HG02588 (cell line): ENCODE measurements at regions not wholly inside any gene's neighbourhood (a gene's known extent, or its start where the extent isn't known, plus 50 kb on each side); places are given as distances from the start of the nearest gene placed in this dataset.
"Not testable (repeated sequence)": the region's sequence is repeated elsewhere in the genome, so short reads cannot be mapped to it uniquely, and the experiment has no call there.

ENCODE experiments used
- ATAC-seq: cut with Tn5 transposase; IDR thresholded peaks from one replicate; pipeline ENCODE4 v1.9.1; 2021; ENCODE audit warnings: mild to moderate bottlenecking, moderate library complexity; ENCODE audit not compliant: unreplicated experiment

DNA sequence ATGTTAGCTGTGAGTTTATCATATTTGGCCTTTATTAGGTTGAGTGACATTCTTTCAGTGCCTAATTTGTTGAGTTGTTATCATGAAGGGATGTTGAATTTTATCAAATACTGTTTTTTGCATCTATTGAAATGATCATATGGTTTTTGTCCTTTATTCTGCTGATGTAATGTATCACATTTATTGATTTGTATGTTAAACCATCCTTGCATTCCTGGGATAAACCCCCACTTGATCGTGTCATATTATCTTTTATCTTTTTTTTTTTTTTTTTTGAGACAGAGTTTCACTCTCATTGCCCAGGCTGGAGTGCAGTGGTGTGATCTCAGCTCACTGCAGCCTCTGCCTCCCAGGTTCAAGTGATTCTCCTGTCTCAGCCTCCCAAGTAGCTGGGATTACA is 51.9 kb upstream of the MFGE8 start:
- not testable (repeated sequence) for ATAC-seq

- ATAC-seq, result no peak
These were observed 57.1 kb upstream of the MFGE8 start for GRCh38 chr15:88970232-88970631.

GRCh38 chr15:88974392-88974791 is 61.2 kb upstream of the MFGE8 start:
- no peak for ATAC-seq

DNA sequence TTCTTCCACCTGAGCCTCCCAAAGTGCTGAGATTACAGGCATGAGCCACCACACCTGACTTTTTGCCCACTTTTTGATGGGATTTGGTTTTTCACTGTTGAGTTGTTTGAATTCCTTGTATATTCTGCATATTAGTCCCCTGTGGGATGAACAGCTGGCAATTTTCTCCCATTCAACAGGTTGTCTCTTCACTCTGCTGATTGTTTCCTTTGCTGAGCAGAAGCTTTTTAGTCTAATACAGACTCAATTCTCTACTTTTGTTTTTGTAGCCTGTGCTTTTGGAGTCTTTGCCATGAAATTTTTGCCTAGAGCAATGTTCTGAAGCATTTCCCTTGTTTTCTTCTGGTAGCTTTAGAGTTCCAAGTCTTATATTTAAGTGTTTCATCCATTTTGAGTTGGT is 62.7 kb upstream of the MFGE8 start:
- no peak for ATAC-seq

GRCh38 chr15:88976656-88977055 is 63.5 kb upstream of the MFGE8 start:
- ATAC-seq, result no peak

DNA sequence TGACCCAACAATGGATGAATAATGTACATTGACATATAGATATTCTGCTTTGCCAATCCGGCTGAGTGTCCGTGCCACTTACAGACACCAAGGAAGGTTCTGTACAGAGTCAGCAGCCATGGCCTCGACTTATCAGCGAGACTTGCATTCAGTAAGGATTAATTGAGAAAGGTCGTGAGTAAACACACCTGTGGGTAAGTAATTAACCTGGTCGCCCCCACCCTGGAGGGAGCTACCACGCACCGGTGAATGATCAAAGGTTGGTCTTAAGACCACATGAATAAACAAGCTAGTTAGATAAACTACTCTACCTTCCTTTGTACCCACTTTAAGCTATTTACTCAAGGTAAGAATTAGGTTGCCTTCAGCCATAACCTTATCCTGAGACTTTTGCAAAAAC is 66.5 kb upstream of the MFGE8 start:
- no peak for ATAC-seq

DNA sequence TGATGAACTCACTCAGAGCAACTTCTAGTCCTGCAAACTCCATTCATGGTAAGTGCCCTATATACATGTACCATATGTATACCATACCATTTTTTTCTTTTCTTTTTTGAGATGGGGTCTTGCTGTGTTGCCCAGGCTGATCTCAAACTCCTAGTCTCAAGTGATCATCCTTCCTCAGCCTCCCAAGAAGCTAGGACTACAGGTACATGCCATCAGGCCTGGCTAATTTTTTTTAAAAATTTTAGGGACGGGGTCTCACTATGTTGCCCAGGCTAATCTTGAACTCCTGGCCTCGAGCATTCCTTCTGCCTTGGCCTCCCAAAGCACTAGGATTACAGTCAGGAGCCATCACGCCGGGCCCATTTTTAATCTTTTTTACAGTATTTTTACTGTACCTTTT is 67.3 kb upstream of the MFGE8 start:
- ATAC-seq, result no peak

- ATAC-seq, result no peak
These were observed 68.4 kb upstream of the MFGE8 start for GRCh38 chr15:88981244-88982215.

GRCh38 chr15:88982304-88982945 is 69.2 kb upstream of the MFGE8 start:
- ATAC-seq, result peak; percentile 95

DNA sequence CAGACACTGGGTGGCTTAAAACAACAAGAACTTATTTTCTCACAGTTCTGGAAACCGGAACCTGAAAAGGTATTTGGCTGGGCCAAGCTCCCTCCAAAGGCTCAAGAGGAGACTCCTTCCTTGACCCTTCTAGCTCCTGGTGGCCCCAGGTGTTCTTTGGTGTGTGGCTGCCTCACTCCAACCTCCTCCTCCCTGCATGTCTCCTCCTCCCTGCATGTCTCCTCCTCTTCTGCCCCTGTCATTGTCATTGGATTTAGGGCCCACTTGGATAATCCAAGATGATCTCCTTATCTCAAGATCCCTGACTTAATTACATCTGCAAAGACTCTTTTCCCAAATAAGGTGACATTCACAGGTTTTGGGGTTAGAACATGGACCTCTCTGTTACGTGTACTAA is 69.8 kb upstream of the MFGE8 start:
- peak; percentile 28 for ATAC-seq

DNA sequence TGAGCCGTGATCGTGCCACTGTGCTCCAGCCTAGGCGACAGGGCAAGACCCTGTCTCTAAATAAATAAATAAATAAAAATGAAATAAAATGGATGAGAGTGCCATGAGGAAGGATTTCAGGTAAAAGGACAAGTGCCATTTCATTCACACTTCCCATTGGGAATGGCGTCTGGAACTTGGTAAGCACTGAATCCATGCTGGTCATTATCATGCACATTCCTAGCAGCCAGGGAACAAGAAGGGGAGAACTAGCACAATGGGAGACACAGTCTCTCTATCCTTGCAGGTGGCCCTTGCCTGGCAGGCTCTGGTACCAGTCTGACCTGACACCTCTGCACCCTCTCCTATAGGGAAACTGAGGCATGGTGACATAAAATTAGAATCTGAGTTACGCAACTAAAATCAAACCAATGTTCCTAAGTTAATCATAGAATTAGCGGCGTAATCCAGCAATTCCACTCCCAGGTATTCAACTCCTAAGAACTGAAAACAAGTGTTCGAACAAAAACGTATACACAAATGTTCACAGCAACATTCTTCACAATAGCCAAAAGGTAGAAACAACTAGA is 70.8 kb upstream of the MFGE8 start:
- ATAC-seq, result no peak

GRCh38 chr15:88985547-88986393 is 72.6 kb upstream of the MFGE8 start:
- ATAC-seq, result no peak

DNA sequence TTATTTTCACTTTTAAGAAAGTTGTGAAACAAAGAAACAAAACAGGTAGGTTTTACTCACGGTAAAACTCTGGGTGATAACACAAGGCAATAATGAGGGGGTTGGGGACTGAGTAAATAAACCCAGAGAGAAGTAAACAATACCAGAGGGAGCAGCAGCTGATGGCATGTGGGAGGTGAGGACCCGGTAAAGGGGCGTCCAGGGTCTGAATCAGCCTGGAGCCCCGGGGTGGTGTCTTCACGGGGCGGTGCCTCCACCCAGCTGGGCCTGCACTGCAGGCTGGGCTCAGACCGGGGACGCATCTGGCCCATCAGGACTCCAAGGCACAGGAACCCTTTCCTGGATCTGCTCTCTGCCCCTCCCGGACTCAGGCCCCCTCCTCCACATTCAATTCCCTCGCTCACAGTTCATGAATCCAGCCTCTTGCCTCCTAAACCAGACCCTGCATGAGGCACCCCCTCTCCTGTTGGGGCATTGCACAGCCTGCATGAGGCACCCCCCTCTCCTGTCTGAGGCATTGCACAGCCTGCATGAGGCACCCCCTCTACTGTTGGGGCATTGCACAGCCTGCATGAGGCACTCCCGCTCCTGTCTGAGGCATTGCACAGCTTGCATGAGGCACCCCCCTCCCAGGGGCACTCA is 73.9 kb upstream of the MFGE8 start:
- no peak for ATAC-seq

- ATAC-seq, result no peak
These were observed 74.4 kb upstream of the MFGE8 start for GRCh38 chr15:88987591-88987933.

- ATAC-seq, result no peak
These were observed 74.9 kb upstream of the MFGE8 start for GRCh38 chr15:88987934-88988671.

DNA sequence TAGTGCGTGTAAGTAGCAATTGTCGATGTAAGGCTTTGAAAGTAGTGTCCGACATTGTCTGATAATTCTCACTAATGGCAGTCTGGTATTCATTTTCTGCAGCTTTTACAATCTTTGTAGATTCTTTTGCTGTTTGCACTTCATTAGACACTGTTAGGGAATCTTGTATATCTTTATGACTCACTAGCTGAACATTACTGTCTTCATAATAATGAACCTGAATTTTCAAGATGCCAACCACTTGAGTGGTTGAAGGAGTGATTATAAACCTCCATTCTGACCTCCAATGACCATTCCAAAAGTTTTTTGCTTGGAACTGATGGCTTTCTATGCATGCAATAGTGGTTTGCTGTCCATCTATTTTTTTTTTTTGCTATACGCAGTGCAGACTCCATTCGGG is 76.4 kb upstream of the MFGE8 start:
- no peak for ATAC-seq

GRCh38 chr15:88990185-88990679 is 77.1 kb upstream of the MFGE8 start:
- ATAC-seq, result no peak

GRCh38 chr15:88992216-88992615 is 79.0 kb upstream of the MFGE8 start:
- ATAC-seq, result no peak

- ATAC-seq, result no peak
These were observed 79.8 kb upstream of the MFGE8 start for GRCh38 chr15:88992912-88993376.

- no peak for ATAC-seq
These were observed 80.5 kb upstream of the MFGE8 start for GRCh38 chr15:88993662-88994061.
